Hepatic stellate cell (primary cell): ENCODE measurements at regions not wholly inside any gene's neighbourhood (a gene's known extent, or its start where the extent isn't known, plus 50 kb on each side); places are given as distances from the start of the nearest gene placed in this dataset.

Experiments
- DNase-seq: peaks from one replicate; pipeline ENCODE4 v3.0.0; 2011; ENCODE audit warnings: low spot score

DNA sequence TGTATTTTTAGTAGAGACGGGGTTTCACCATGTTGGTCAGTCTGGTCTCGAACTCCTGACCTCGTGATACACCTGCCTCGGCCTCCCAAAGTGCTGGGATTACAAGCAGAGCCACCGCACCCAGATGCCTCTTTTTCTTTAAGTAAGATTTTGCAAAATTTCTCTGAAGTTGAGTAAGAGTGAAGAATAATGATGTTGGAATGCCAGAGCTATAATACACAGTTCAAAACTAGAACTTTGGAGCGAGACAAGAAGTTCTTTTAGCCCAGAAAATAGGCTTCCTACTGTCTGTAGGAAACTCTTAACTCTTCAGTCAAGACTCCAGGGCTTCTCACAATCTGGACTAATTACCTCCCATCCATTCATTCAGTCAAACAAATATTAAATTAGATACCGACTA lies 51.4 kb downstream of the MARCHF4 start:
- no peak for DNase-seq

DNA sequence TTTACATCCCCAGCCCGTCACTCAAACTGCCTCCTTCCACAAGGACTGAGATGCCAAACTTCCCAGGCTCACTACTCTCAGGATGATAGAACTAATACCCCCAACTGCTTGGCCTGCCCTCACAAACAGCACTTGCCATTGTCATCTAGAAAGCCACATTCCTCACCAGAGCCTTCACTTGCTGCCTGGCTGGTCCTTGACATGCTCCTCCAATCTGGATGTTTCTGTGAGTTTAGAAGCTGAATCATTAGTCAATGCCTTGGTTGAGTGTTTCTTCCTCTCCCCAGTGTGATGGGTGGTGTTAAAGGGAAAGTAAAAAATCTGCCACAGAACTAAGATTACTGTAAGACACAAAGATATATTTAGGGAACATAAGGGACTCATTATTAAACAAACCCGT lies 52.5 kb downstream of the MARCHF4 start:
- peak; percentile 52 for DNase-seq

DNA sequence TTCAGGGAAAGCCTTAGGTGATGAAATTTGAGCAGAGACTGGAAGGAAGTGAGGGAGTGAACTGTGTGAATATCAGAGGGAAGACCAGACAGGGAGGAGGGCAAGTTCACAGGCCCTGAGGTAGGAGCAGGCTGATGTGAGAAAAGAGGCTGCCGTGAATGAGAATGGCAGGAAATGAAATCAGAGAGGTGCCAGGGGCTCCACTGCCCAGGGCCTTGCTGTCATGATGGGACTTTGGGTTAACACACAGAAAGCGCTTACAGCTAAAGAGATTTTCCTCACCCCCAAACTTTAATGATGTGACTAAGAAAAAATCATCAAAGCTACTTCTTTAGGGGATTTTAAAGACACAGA lies 53.8 kb downstream of the MARCHF4 start:
- no peak for DNase-seq

DNA sequence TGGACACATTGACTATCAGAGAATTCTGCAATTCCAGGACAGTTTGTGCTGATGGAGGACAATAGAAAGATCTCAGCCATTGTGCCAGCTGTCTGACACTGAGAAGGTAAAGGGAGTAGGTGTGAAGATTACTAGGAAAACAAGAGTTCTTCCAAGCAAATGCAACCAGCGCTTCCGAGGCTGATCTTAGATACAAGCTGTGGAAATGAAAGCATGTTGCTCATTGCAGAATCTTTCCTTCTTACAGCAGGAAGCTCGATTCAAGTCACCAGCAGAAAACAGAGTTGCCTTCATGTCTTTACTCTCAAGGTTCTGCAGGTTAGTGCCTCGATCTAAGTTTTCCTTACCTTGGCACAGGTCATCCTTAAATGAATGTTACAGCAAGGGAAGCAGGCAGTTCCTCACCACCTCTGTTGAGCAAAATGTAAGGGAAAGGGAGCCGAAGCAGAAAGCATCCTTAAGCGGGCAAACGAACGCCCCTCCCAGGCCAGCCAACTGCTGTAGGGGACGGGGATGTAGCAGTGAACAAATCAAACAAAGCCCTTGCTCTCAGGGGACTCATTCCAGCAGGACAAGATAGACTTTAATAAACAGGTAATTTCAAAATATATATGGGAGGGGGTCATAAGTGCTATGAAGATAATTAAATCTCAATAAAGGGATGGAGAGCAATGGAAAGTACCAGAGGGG lies 54.3 kb downstream of the MARCHF4 start:
- DNase-seq: no peak

DNA sequence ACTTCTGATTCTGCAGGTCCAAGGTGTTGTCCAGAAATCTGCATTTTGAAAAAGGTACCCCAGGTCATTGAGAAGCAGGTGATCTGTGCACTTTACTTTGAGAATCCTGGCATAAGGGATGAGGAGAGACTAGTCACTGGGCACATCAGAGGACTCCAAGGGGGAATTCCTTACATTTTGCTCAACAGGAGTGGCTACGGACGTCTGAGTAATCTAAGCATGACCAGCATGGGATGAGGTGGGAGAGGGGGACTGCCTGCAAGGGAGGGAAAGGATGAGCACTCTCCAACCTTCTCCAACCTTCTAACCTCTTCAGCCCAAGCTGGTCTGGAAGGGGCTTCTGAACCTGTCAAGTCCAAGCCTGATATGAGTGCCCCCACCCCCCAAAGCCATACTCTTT lies 55.5 kb downstream of the MARCHF4 start:
- DNase-seq: peak; percentile 65

DNA sequence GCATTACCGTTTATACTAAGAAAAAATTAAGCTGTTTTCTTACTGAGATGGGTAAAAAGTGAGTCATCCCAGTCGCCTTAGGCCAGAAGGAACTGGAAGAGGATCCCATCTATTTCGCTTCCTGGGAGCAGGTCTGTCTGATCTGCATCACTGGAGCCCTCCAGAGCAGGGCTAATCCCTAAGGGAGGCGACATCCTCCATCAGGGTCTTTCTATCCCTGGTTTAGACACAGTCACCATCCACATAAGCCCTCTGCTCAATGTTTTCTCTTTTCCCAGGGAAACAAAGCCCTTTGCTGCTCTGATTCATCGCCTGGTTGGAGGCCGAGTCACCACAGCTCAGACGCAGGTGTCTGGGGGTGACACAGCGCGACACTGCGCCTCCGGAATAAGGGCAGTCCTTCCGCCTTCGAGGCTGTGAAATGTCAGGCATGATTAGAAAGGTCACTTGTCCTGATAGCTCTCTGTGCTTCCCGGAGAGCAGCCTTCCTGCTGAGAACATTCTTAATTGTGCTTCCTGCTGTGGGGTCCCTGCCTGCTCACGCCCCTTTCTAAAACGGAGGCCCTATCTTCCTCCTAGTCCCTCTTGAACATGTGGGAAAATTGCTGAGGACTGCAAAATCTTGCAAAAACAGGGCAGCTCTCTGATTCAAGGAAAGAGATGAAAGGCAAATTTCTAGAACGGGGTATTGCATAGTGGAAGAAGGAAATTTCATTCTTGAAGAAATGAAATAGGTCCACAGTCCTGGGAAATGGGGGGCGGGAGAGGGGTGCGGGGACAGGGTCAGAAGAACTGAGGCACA lies 56.3 kb downstream of the MARCHF4 start:
- peak; percentile 47 for DNase-seq

DNA sequence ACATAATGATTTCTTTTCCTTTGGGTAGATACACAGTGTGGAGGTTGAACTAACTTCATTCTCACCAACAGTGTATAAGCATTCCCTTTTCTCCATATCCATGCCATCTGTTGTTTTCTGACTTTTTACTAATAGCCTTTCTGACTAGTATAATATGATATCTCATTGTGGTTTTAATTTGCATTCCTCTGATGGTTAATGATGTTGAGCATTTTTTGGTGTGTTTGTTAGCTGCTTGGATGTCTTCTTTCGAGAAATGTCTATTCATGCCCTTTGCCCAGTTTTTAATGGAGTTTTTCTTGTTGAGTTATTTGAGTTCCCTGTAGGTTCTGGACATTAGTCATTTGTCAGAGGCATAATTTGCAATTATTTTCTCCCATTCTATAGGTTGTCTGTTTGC lies 59.8 kb downstream of the MARCHF4 start:
- DNase-seq: no peak

DNA sequence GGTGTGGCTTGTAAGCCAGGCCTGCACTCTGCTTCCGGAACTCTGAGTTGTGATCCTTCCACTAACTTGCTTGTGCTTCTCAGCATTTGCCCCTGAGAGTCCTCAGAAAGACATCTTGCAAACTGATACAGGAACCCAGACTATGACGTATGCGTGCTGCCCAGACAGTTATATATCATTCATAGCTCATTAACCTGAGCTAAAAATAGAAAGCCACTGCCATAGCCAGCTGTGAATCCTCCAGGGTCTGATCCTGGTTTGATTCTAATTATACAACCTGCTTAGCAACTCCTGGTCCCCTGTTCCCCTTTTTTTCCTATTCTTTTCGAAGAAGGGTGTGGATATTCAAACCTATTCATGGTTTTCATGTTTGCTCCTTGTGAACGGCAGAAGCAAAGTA lies 63.7 kb downstream of the MARCHF4 start:
- DNase-seq: no peak

DNA sequence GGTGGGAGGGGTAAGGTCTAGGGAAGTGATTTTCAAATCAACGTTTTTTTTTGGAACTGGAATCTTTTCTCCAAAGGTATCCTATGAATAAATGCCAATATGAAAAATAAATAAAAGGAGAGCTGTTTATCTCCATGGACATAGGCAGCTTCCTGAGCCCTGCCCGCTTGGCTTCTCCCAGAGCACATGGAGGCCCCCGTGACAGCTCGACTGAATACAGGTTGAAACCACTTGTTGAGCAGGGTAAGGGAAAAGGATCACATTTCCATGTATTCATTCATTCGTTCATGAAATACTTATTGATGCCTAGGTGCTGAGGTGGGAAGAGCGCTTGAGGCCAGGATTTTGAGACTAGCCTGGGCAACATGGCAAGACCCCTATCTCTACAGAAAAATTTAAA lies 64.8 kb downstream of the MARCHF4 start:
- DNase-seq: no peak

DNA sequence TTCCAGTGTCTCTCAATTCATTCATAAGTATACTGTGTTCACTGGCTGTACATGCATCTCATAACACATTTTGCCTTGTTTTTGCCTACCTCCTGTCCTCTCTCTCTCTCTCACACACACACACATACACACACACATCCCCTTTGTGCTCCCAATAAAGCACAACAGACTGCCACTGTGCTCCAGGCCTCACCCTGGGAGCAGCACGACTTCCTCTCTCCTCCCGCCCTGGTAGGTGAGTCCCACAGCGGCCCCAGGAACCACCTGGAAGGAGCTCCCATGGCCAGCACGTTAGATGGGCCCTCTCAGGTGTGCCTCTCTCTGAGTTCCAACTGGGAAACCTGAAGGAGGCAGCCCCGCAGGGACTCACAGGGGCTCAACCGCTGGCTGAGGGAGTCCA lies 65.4 kb downstream of the MARCHF4 start:
- DNase-seq: no peak

DNA sequence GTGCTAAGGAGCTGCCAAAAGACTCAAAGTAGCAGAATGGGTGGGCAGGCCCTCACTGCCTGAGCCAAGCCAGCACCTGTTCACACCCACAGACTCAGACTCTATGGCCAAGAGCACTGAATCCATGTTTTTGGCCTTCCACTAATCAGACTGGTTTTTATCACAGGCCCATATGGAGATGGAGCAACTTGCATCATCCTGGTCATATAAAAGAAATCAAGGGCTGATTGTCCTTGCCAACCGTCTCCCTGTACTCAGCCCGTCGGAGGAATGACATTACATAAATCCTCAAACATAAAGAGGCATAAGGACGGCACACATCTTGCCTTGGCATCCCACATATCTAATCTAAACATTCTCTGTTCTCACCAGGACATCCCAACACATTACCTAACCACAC lies 66.7 kb downstream of the MARCHF4 start:
- DNase-seq: no peak

DNA sequence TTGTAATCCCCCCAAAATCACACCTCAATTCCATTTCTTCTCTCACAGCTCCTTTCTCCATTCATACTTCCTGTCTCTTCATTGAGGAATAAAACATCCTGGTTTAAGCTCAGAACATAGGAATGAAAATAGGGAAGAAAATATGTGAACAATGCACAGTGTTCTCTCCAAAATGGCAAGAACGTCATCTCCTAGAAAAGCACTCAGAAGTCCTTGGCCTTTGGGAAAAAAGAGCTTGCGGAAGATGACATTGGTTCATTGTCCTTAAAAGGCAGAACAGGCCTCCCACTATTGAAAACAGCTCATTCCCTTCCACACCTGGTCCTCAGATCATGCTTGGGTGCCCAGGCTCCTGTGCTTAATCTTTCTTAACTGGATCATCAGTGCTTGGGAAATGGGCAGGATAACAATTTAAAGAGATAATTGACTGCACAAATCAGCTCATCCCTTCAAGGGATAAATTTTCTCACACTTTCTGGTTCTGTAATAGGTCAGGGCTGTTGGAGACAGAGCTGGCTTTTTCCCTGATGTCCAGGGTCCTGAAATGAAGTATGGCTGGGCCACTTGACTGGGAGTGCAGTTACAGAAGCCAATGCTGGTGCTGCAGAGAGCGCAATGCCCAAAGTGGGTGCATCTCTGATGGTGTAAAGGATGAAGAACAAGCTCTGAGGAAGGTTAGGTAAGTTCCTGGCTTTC lies 69.2 kb downstream of the MARCHF4 start:
- DNase-seq: peak; percentile 61

DNA sequence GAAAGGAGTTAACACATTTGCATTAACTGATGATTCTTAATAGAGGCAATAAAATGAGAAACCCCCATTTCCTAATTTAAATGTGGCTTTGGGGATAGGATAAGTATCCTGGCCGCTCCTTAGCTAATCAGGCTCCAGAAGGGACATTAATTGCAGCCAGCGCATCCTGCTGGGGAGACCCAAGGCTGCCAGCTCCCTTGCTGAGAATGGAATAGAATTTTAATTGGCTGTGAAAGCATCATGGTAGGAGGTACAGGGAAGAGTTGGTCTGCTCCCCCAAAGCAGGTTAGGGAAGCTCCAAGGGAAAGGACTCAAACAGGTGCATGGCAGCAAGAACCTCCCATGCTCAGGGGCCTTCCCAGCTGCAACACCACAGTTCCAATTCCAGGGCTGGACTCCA lies 71.4 kb downstream of the MARCHF4 start:
- DNase-seq: no peak

DNA sequence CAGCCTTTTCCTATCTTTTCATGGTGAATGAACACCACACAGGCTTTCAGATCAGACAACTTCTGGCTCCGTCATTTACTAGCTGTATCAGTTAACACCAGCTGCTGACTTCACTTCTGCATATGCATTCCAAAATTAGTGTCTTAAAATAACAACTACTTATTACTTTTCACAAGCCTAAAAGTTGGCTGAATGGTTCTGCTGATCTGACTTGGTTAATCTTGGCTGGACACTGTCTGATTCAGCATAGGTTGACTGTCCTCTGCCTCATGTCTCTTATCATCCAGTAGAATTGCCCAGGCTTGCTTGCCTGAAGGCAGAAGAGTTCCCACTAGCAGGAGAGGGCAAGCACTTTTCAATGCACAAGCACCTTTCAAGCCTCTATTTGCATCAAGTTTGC lies 72.7 kb downstream of the MARCHF4 start:
- DNase-seq: no peak

DNA sequence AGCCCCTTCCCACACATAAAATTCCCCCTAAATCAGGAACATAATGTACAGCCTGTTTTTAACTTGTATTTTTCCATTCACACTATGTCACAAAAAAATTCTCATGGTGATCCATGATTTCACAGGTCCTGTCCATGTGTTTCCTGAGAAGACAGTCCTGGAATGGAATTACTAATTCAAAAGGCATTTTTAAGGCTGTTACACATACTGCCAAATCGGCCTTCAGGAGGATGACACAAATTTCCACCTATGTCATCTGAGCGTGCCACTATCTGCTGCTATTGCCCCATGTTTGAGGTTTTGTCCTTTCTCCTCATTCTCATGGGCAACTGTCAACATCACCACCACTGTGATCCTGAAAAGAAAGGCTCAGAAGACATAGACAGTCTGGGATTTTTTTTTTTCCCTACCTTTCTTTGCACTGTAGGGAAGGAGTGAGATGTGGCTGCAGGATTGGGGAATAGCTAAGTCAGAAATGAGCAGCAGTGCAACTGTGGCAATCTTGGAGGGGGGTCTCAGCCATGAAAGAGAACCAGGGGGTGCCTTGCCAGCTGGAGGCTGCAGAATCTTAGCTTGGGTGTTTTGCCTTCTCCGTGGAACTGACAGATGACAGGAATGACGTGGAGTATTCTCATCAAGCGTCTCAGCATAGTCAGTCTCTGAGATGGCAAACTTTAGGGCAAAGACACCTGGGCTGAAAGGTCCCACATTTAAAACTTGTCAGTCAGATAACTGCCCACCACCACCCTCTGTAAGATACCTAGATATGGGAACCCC lies 73.4 kb downstream of the MARCHF4 start:
- peak; percentile 77 for DNase-seq

DNA sequence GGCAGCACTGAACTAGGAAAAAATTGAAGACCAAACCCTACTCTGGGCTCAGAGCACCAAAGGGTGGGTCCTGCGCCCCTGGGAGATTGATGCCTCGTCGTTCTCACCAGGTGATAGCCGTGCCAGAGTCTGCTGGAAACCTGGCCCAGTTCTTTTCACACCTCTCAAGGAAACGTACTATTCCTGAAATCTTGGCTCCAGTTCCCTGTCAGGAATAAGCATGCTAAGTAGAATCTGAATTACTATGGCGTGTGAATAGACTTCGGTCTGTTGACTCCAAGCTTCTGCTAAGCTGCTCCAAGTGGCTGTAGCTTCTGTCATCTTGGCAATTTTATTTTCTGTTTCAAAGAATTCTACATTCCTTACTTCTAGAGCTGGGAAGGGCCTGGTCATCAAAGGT lies 75.4 kb downstream of the MARCHF4 start:
- DNase-seq: no peak

DNA sequence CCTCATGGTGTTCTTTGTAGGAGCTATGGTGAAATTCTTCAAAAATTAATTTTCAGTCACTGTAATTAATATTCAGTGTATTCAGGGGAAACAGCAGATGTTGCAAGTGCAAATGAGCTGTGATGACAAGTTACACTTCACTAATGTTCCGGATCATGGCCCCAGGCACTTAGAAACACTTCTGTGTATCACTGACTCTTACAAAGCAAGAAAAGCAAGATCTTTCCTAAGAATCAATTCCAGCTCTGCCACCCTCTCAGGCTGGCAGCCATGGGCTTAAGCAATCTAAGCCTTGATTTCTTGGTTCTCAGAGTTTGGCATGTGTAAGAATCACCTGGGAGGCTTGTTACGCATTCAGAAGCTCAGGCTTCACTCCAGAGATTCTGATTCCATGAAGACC lies 78.0 kb downstream of the MARCHF4 start:
- DNase-seq: no peak

DNA sequence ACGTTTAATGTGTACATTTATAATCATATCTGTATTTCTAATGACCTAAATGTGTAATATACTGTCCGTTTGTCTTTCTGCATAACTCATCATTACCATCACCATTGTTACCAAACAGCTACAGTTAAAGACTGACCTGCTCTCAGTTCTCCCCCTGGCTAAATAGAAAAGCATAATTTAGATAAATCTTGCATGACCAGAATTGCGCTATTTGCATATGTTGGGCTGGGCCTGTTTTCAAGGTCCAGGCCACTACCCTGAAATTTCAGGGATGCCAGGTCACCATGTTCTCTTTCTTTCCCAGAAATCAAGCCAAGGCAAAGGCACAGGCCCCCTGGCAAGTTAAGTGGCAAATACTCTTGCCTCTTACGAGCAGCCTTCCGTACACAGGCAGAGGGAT lies 78.4 kb downstream of the MARCHF4 start:
- no peak for DNase-seq

DNA sequence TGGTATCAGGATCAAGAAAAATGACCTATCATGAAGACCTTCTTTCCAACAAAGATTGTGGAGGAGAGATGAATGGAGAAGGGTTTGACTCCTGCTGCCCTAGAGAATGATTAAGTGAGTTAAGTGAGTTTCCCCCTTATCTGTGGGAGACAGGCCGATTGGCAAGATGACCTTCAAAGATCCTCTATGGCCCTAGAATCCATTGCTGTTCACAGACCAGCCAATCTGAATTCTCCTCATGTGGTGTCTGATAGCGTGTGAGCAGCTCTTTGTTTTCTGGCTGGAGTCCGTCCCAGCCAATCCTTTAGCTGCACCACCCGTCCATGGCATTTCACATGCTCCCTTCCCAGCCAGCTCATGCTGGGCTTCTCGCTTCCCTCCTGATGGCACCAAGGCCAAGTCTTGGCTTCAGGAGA lies 79.4 kb downstream of the MARCHF4 start:
- DNase-seq: no peak

DNA sequence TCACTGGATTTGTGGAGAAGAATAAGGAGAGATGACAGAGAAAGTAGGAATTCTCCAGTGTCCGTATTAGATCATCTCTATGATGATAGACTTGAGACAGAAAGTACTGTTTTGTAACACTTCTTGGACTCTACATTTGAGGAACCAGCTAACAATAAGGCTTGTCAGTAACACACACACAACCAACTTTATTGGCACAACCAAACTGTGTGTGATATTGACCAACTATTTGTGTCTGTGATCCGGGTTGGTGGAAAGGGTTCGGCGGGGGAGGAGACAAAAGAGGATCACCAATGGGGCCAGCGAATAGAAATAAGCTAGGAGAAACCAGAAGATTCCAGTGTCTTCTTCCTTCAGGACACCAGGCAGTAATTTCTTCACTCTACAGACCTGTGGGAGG lies 79.8 kb downstream of the MARCHF4 start:
- no peak for DNase-seq

DNA sequence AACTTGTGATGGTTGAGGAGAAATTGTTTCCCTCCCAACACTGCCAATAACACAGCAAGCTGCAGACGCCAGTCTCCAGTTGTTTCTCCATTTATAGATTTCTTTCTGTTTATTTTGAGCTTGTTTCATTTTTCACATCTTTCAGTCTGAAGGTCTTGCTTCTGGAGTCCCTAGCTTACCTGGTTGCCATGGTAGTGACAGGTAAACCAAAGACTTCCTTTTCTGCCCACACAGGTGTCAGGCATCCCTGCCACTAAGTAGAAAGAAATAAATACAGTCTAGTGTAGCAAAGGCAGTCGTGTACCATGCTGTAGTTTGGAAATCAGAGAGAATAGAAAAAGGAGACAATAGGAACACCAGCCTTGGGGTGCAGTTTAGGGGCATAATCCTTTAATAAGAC lies 82.8 kb downstream of the MARCHF4 start:
- no peak for DNase-seq

DNA sequence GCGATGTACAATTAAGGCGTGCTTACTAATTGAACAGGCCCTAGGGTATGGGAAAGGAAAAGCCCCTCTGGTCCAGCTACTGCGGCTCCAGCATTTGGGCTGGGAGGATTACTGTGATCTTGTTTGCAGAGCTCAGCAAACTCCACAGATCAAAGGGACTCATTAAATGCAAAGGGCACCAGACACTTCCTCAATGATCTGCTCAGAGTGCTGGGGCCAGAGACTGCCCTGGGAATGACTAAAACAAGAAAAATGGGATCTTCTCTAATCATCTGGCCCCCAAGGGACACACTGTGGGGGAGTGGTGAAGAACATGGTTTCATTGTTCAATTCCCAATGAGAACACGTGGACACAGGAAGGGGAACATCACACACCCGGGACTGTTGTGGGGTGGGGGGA lies 85.0 kb downstream of the MARCHF4 start:
- DNase-seq: peak; percentile 27
